NK-92 treated with Interleukin-12 subunit alpha and Interleukin-12 subunit beta, amount 100 ng/mL, for 24 hours (cell line): ENCODE measurements at regions not wholly inside any gene's neighbourhood (a gene's known extent, or its start where the extent isn't known, plus 50 kb on each side); places are given as distances from the start of the nearest gene placed in this dataset.

Experiments
- DNase-seq: peaks from one replicate; lab custom pipeline; 2025; lab: John Stamatoyannopoulos, UW

DNA sequence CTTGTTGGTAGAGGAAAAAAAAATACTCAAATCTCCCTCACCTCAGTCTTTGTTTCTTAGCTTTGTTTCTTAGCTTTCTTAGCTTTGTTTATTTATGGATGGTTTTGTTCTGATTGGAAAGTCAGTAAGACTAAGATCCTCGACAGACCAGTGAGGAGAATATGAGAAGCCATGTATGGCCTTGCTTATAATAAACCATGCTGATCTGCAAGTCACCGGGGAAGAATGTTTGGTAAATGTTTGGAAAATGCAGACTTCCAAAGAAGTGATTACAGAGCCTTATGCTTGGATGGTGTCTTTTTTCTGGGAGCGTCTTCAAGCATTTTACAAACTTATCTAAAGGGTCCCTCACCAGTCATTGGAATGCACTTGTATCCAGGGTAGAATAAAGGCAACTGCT, 90.1 kb upstream of the NOCT start:
- DNase-seq: no peak

GRCh38 chr4:138919094-138919936, 96.3 kb upstream of the NOCT start:
- no peak for DNase-seq

DNA sequence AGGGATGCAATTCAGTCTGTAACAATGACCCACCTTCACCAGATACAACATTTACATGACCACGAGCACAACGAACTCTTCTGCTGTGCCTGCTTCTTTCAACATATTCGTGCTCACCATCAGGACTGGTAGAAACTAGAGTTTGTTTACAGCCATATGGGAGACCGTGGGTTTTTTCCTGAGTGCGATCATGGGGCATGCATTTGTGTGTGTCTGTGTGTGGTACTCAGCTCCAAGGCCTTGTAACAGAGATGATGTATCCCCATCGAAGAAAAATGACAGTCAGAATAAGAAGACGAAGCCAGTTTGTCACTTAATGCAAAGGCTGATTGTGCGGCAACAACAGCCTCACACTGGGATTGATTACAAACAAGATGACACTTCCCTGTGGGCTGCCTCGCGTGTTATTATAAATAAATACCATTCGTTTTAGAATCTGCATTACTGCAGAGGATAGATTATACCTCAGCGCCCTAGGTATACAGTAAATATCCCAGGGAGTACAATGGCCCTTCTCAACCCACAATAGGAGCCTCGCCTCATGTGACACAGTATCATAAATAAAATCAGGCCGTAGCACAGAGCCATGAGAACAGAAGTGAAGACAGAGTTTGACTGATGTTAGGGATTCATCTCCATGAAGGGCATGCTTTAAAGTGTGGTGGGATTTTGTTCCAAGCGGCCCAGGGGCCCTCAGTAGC, 97.3 kb upstream of the NOCT start:
- no peak for DNase-seq

- DNase-seq: no peak
These were observed 98.8 kb upstream of the NOCT start for GRCh38 chr4:138916763-138917162.

DNA sequence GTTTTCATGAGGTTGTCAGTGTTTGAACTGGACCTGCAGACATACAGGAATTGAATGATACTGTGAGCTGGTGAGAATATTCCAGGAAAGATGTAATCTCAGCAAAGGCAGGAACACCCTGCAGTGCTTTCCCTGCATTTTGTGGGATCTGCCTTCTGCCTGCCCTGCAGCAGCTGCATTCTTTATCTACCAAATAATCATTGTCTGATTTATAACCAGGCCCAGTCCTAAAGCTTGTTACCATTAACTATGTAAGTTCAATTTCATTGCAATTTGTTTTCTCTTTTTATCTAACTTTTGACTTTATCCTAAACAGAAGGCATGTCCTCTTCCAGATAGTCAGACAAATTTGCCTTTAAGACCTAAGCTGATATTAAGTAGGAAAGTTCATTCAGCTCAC, 99.8 kb upstream of the NOCT start:
- no peak for DNase-seq

DNA sequence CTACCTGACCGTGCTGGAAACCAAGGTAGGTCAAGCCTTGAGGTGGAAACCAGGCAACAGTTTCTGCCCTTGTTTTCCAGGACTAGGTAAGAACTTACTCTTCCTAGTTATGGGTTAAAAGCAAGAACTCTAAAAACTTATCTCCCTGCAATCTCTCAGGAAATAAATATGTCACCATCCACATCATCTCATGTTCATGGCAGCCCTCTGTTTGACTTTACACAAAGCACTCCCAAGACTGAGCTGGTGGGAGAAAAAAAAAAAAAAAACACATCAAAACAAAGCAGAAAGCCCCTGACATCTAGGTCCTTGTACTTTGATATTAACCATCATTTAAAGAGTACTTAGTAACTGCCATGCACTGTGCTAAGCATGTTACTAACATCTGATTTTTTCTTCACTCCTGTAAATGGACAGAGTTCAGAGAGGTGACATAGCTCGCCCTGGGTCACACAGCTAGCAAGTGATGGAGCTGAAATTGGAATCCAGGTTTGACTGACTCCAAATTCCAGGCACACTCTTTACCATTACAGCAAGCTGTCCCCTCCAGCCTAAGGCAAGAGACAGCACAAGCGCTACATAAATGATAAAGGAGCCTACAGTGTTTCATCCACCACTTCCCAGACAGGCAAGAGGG, 102.8 kb upstream of the NOCT start:
- no peak for DNase-seq

GRCh38 chr4:138911909-138912703, 103.5 kb upstream of the NOCT start:
- DNase-seq: no peak

DNA sequence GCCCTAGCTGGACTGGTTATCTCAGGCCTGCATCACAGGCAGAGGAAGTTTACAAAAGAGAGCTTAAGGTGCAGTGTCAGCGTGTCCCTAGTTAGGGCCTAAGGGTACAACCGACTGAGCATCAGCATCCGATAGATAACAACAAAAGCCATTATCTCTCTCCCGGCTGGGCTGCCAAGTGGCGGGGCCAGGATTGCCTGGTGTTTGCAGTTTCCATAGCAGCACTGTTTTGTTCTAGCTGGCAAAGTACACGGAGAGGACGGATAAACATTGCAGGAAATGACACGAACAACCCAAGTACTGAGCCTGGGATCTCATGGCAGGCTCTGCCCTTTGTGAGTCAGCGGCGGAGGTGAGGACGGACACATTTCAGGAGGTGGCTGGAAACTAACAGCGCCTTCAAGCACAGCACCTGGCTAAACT, 104.7 kb upstream of the NOCT start:
- DNase-seq: no peak

DNA sequence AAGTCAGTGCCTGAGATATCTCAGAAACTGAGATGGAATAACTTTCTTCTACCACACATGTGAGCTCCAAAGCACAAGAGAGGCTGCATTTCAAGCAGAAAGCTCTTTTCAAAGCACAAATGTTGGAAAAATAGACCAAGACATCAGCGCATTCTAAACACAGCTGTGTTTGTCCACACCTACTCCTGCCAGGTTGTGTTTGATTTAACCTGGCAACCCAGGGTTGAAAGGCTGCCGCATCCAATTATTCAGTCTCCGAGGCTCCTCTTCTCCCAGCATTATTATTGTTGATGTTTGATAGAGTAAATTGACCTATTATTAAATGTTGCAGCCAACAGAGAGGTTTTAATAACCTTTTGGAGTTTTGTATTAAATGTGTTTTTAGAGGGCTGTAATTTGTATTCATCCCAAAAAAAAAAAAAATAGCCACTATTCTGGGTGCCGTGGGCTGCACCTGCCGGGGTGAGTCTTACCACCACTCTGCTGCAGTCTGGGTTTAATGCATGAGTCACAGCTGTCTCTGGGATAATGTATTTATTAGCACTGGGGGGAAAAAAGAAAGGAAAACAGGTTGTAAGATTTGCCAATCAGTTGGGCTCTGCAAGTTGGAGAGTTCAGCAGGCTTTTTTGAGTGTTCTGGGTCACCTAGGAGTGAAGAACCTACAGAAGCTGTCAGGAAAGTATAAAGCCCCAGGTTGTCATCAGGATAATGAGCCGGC, 105.2 kb upstream of the NOCT start:
- DNase-seq: no peak

- DNase-seq: no peak
These were observed 106.0 kb upstream of the NOCT start for GRCh38 chr4:138909587-138909986.

DNA sequence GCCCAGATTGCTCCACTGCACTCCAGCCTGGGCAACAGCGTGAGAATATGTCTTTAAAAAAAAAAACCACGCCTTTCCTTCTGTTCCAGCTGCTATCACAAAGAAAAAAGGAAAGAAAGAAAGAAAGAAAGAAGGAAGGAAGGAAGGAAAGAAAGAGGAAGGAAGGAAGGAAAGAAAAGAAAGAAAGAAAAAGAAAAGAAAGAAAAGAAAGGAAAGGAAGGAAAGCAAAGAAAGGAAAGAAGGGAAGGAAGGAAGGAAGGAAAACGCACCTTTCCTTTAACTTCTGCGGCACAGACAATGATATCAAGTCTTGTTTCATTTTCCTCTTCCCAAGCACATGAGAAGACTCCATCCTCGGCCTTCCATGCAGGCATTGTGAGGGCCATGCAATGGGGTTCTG, 107.4 kb upstream of the NOCT start:
- DNase-seq: no peak

- DNase-seq: no peak
These were observed 108.4 kb upstream of the NOCT start for GRCh38 chr4:138907174-138907573.

GRCh38 chr4:138904793-138905192, 110.8 kb upstream of the NOCT start:
- no peak for DNase-seq

DNA sequence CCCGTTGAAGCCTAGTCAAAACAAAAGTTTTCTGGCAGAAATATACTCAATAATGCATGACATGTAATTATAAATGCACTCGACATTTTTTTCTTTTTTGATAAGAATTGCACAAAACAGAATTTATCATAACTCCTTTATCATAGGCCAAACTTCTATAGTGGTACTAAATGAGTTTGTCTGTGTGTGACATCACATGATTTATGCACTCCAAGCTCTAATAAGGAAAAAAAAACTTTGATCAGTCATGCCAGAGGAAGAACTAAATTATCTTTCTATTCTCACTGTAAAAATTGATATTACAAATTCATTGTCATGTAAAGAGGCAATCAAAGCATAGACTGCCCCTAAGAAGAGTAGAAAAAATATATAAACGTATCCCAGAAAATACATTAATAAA, 112.4 kb upstream of the NOCT start:
- DNase-seq: no peak

DNA sequence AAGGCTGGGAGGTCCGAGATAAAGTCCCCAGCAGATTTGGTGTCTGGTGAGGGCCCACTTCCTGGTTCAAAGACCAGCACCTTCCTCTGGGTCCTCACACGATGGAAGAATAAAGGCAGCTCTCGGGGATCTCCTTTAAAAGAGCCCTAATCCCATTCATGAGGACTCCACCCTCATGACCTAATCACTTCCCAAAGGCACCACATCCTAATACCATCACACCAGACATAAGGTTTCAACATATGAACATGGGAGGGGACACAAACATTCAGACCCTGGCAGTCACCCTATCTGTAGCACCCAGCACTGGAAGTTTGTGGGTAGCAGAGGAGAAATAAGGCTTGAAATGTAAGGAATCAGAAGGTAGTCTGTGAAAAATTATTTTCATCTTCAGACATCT, 112.9 kb upstream of the NOCT start:
- DNase-seq: no peak

- no peak for DNase-seq
These were observed 114.4 kb upstream of the NOCT start for GRCh38 chr4:138901177-138901576.

DNA sequence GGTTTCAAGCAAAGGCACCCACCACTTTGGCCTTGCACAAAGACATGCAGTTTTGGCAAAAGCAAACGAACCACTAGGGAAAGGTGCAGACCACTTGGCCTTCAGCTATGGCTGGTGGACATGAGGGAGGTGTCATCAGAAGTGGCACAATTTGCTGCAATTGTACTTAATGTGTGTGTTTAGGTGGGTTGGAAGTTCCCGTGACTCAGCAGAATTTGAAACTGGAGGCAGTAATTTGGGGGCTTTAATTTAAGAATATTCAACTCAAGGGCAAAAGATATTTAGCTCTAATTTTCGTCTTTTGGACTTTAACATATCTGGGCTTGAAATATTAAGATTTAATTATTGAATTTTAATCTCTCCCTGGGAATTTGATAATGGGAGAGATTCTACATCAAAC, 115.6 kb upstream of the NOCT start:
- no peak for DNase-seq

GRCh38 chr4:138898282-138898681, 117.3 kb upstream of the NOCT start:
- DNase-seq: no peak

GRCh38 chr4:138897811-138898226, 117.8 kb upstream of the NOCT start:
- DNase-seq: no peak

DNA sequence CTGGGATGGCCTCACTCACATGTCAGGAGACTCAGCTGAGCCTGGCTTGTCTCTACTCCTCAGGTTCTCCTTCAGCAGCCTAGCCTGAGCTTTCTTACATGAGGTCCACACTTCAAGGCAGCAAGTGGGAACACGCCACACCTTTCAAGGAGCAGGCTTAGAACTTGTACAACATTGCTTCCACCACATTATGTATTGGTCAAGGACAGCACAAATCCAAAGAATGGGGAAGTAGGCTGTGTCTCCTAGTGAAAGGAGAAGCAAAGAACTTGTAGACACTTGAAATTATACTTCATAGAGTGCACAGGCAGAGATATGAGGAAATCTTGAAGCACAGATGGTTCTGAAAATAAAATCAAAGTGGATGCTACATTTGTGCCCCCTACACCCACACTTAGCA, 120.9 kb upstream of the NOCT start:
- no peak for DNase-seq

DNA sequence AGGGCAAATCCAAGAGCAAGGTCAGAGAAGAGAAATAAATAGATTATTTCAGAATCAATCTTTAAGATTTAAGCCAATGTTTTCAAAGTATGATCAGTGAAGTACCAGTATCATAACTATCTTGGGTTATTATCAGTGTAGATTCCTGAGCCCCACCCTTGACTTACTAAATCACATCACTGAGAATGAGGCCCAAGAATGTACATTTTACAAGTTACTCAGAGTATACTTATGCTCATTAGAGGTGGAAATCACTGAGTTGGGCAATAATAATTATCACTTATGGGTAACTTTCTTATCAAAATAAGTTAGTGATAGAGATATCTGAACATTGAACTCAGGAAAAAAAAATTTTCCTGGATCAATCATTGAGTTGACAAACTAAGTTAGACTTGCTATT, 121.6 kb upstream of the NOCT start:
- DNase-seq: no peak
